GM21528 (cell line): ENCODE measurements at regions not wholly inside any gene's neighbourhood (a gene's known extent, or its start where the extent isn't known, plus 50 kb on each side); places are given as distances from the start of the nearest gene placed in this dataset.
A peak's percentile ranks its signal among the peaks of the same experiment; 100 is the strongest.

Experiments
- ATAC-seq: cut with Tn5 transposase; IDR thresholded peaks from one replicate; pipeline ENCODE4 v1.9.1; 2021; ENCODE audit warnings: mild to moderate bottlenecking, moderate library complexity; ENCODE audit not compliant: unreplicated experiment, low FRiP score

DNA sequence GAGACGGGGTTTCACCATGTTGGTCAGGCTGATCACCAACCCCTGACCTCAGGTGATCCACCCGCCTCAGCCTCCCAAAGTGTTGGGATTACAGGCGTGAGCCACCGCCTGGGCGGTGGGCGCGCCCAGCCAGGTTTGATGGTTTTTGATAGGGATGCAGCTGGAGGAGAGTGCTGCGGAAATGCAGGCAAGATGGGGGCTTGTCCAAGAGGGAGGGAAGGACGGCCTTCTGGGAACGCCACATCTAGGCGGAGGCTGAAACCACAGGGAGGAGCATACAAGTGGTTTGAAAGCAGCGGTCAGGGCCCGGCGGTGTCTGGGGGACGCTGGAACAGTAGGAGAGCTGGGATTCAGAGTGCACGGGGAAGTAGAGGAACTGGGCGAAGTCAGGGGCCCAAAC is 134.6 kb downstream of the VRK1 start:
- no peak for ATAC-seq

DNA sequence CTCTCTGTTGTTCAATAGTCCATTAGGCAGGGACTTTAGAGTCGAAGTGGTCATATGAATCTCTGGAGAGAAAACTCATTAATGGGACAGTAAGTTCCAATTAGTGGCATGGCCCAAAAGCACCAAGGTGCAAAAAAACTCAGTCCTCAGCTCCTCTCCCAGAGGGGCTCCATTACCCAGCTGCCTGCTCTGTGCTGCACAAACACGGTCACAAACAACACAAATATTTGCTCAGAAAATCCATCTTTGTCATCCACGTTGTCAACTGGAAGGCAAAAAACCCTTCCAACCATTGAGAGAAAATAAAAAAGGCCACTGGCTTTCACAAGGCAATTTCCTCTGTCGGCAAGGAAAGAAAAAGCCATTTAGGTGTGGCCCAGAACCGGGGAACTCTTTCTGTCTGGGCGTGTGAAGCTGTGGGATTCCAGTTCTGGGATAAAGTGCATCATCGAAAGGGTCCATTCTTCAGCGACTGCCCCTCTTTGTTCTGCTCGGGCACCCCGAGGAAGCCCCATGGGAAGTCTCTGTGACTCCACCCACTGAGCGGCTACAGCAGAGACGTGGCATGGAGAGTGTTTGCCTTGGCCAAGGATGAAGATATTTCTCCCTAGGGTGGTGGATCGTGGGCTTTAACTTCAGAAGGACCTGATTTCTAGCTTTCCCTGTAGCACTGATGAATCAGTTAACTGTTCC is 137.6 kb downstream of the VRK1 start:
- ATAC-seq = no peak

- ATAC-seq = no peak
Observed at GRCh38 chr14:96938946-96939345, 141.8 kb downstream of the VRK1 start.

- ATAC-seq = no peak
Observed at GRCh38 chr14:96940009-96940408, 142.8 kb downstream of the VRK1 start.

DNA sequence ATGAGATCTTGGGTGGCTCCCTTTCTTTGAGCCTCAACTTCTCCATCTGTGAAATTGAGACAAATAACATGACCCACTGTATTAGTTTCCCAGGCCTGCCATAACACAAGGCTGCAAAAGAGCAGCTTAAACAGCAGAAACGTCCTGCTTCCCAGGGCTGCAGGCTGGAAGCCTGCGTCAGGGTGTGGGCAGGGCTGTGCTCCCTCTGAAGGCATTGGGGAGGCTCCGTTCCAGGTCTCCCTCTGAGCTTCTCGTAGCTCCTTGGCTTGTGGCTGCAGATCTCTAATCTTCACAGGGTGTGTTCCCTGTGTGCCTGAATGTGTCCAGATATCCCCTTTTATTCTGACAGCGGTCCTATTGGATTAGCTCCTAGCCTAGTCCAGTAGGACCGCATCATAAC is 147.1 kb downstream of the VRK1 start:
- no peak for ATAC-seq

DNA sequence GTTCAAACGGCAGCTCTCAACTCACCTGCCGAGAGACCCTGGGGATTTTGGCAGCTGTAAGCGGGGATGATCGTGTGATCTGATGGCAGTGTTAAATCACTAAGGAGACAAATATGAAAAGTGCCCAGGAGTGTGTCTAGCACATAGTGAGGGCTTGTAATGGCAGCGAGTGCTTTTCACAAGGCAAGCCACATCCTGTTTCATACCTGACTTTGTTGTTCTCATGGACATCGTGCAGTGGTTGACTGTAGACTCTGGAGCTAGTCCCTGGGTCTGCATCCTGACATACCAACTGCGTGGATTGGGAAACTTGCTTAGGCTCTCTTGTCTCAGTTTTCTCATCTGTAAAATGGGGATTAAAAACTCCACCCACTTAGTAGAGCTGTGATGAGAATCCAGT is 148.5 kb downstream of the VRK1 start:
- ATAC-seq = no peak

- ATAC-seq = no peak
Observed at GRCh38 chr14:96949594-96949993, 152.4 kb downstream of the VRK1 start.

DNA sequence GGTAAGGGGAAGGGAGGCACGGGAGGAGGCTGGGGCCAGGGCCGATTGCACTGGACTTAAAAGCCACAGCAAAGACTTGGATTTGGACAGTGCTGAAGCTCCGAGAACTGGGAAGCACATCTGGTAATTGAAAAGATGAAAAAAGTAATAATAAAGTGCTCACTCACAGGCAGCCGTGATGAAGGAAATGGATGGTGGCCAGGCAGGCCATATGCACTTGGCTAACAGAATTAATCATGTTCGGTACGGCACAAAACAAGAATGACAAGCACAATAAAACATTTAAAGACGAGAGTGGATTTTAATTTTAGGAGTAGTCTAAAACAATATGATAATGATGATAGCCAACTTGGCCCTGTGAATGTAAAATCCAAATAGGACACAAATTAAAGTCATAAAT is 154.3 kb downstream of the VRK1 start:
- ATAC-seq = no peak

DNA sequence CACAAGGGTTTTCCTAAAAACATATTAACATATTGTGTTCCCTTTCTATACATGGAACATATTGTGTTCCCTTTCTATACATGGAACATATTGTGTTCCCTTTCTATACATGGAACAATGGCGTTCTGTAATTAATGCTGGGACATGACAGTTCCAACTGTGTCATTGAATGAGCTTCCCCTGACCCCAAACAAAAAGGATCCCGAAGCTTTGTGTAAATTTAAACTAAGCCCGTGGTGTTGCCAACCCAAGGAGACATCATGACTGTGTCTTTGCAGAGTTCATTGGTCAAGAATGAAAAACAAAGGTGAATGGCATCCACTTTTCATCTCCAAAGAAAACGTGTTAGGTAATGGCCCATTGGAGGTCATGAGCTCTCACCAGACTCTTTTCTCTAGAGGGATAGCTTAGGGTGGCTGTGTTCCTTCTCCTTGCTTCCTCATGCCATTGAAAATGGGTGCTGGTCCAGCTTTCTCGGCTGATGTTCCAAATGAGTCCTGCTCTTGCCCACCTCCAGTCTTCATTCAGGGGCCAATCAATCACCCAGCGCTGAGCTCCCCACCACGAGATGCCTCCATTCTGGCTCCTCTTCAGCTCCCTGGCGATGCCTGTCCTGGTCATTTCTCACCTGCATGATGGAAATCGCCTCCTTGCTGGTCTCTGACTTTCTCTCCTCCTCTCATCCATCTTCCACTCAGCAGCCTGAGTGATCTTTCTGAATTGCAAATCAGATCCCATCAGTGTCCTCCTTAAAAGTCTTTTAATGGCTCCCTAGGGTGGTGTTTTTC is 156.1 kb downstream of the VRK1 start:
- no peak for ATAC-seq

DNA sequence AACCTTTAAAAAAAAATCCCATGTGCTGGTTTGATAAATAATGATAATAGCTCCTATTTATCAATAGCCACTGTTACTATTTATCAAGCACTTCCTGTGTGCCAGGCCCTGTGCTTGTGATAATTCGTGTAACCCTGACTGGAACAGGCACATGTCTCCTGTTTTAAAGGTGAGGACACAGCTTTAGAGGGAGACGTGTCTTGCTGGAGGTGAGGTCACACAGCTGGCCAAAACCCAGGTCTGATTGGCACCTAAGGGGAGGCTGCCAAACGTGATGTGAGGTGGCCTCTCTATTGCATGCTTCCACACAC is 156.6 kb downstream of the VRK1 start:
- ATAC-seq = no peak

- ATAC-seq = no peak
Observed at GRCh38 chr14:96956464-96957239, 159.5 kb downstream of the VRK1 start.

DNA sequence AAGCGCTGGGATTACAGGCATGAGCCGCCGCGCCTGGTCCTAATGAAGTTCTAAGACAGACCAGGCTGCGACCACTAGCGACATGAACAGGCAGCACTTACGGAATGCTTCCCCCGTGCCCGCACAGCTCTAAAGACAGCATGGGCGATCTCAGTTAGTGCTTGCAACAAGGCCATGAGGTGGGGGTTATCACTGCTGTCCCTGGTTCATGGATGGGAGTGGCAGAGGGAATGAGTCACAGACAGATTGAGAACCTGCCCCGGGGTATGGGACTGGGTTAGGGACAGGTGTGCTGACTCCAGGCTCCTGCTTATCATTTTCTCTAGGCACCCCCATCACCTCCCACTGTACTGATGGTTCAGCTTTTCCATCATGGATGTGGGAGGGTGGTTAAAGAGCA is 160.9 kb downstream of the VRK1 start:
- ATAC-seq = no peak

GRCh38 chr14:96959992-96960391 is 162.8 kb downstream of the VRK1 start:
- ATAC-seq = no peak

DNA sequence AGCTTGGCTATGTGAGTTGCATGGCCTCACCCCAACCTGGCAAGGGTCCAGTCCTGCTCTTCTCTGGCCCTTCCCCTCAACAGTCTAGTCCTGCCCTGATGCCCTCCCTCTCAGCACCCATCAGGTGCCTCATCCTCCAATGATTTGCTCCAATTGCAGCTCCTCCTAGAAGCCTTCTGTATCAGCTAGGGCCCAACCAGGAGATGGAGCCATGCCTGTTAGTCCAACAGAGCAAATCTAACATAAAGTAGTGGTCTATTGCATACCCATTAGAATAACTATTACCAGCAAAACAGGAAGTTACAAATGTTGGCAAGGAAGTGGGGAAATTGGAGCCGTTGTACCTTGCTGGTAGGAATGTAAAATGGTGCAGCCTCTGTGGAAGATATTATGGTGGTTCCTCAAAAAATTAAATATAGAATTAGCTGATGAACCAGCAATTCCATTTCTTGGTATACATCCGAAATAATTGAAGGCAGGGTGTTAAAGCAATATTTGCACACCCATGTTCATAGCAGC is 163.5 kb downstream of the VRK1 start:
- no peak for ATAC-seq

DNA sequence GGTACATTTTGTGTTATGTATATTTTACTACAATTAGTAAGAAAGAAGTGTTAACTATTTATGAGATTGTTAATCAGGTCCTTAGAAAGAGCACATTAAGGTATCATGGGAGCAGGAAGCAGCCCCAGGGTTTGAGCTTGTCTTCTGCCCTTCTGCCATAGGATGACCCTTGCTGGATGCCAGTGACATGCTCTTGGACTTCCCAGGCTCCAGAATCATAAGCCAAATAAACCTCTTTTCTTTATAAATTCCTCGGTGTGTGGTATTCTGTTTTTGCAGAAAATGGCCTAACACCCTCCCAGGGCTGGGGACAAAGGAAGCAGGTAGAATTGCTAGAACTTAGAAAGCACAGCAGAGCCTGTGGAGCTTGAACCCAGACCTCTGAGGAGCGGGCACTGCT is 164.7 kb downstream of the VRK1 start:
- ATAC-seq = no peak

- peak; percentile 71 for ATAC-seq
Observed at GRCh38 chr14:96962337-96962736, 165.2 kb downstream of the VRK1 start.

DNA sequence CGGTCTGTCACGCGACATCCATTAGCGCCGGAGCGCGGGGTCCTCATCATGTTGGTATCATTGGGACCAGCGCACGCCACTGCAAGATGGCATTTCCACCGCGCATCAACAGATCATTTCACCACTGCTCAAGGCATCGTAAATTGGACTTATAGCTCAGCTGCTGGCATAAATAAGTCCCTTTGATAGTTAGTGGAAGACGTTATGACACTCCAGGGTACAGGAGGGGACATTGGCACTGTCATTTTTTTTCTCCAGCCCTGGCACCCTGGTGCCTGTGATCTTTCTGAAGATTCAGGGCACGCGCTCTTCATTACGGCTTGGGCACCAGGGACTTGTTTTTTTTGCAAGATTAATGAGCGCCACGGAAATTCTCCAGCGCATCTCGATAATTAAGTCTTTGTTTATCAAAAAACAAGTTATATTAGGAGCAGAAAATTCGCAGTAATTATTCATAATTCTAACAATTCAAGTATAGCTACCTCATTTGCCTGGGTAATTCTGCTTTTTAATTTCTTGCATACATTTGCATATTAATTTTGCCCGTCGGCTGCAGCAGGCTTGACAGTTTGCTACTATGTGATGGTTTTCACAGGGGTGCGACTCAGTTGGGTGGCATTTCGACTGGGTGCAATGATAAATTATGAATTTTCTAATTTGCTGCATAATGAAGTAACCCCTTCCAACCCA is 167.7 kb downstream of the VRK1 start:
- ATAC-seq = no peak

DNA sequence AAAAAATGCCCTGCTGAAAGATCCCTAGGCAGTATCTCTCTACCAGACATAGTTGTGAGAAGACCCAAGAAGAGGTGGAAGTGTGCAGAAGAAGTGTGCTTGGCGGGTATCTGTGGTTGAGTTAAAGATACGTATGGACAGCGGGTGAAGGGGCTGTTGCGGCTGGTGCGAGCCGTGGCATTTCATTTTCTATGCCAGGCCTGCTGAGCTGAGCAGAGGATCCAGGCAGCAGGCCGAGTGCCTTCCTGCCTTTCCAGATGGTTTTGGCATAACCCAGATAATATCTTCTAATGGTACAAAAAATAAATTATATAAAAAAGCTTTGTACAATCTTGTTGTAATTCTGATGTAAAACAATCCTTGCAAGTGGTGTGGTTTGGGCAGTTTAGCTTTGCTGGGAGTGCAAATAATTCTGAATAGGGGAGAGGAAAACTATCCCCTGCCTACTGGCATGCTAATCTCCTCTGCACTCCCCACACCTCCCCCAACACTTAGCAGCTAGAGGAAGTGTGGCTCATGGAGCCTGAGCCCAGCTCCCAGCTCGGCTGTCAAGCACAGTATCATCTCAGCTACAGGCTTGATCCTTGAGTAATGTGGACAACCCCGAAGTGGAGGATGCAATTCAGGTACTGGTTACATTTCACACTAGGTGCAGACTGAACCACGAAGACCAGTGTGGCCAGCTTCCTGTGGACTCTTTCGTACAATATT is 168.9 kb downstream of the VRK1 start:
- ATAC-seq = no peak

DNA sequence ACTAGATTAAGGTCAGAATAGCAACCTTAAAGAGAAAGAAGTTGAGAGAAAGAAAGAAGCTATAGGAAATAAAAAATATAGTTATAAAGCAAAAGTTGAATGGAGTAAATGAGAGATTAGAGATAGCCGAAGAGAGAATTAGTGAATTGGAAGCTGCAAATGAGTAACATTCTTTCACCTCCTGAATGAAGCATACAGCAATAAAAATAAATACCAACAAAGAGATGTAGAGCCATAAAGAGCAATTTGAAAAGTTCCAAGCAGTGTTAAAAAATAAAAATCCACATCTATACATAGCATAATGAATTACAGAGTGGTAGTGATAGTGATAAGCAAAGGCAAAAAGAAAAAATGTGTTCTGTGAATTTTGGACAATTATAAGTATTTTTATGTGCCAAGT is 177.9 kb downstream of the VRK1 start:
- ATAC-seq = no peak
